ENCODE measurements at regions not wholly inside any gene's neighbourhood (a gene's known extent, or its start where the extent isn't known, plus 50 kb on each side); places are given as distances from the start of the nearest gene placed in this dataset.
"Not testable (repeated sequence)": the region's sequence is repeated elsewhere in the genome, so short reads cannot be mapped to it uniquely, and the experiment has no call there.

DNA sequence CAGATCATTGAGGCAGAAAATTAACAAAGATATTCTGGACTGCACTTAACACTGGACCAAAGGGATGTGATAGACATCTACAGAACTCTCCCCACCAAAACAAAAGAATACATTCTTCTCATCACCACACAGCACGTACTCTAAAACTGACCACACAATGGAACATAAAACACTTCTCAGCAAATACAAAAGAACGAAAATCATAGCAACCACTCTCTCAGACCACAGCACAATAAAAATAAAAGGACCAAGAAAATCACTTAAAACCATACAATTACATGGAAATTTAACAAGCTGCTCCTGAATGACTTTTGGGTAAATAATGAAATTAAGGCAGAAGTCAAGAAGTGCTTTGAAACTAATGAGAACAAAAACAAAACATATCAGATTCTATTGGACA, 254.0 kb upstream of the STXBP6 start:
- H3K4me1 Mint-ChIP-seq, result no peaks in the 10 kb centered on the region
- no peak overlapping the region for H3K4me3 Mint-ChIP-seq
- DNase-seq (ENCODE audit: low read depth, low spot score), result no peak
- H3K27me3 Mint-ChIP-seq (ENCODE audit: low read depth), result no peaks in the 10 kb centered on the region
- H3K9me3 Mint-ChIP-seq, result peaks cover 15% of the 10 kb centered on the region
- no peak overlapping the region for H3K27ac Mint-ChIP-seq (ENCODE audit: unreplicated experiment)
- TF ChIP-seq, protein P1, sequence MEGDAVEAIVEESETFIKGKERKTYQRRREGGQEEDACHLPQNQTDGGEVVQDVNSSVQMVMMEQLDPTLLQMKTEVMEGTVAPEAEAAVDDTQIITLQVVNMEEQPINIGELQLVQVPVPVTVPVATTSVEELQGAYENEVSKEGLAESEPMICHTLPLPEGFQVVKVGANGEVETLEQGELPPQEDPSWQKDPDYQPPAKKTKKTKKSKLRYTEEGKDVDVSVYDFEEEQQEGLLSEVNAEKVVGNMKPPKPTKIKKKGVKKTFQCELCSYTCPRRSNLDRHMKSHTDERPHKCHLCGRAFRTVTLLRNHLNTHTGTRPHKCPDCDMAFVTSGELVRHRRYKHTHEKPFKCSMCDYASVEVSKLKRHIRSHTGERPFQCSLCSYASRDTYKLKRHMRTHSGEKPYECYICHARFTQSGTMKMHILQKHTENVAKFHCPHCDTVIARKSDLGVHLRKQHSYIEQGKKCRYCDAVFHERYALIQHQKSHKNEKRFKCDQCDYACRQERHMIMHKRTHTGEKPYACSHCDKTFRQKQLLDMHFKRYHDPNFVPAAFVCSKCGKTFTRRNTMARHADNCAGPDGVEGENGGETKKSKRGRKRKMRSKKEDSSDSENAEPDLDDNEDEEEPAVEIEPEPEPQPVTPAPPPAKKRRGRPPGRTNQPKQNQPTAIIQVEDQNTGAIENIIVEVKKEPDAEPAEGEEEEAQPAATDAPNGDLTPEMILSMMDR (conservative IDR thresholded peaks at IDR 0.05), result no peak
- H3K36me3 Mint-ChIP-seq (ENCODE audit: low read depth), result no peaks in the 10 kb centered on the region

DNA sequence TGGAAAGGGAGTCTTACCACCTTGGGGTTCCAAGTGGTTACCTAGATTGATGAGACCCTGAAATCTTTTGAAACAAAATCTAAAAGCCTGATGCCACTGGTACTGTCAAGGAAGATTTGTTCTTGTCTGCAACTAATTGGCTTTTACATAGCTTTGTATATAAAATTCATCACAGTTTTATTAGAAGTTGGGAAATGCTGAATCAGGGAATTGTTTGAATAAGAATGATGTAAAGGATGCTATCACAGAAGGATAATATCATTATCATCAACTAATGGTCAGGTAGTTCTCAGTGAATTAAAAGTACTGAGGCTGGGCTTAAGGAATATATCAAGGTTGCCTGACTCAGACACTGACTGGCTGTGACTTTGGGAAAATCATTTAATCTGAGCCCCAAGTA, 248.3 kb upstream of the STXBP6 start:
- no peak overlapping the region for H3K4me3 Mint-ChIP-seq
- TF ChIP-seq, protein P1 (conservative IDR thresholded peaks at IDR 0.05), result no peak
- H3K36me3 Mint-ChIP-seq (ENCODE audit: low read depth), result no peaks in the 10 kb centered on the region
- no peak overlapping the region for H3K27ac Mint-ChIP-seq (ENCODE audit: unreplicated experiment)
- H3K9me3 Mint-ChIP-seq, result peaks cover 3% of the 10 kb centered on the region
- no peak for DNase-seq (ENCODE audit: low read depth, low spot score)
- no peaks in the 10 kb centered on the region for H3K27me3 Mint-ChIP-seq (ENCODE audit: low read depth)
- no peaks in the 10 kb centered on the region for H3K4me1 Mint-ChIP-seq

DNA sequence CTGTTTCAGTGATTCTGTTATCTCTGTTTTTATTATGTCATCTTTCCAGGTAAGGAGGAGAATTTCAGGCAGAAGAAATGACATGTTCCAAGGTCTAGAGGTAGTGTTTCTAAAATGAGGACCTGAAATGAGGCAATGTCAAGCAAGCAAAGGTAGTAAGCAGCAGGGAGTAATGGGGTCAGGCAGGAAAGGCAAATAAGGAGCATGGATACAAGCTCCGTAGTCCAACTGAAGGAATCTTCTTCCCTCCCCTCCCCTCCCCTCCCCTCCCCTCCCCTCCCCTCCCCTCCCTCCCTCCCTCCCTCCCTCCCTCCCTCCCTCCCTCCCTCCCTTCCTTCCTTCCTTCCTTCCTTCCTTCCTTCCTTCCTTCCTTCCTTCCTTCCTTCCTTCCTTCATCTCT, 240.2 kb upstream of the STXBP6 start:
- not testable (repeated sequence) for H3K4me3 Mint-ChIP-seq; H3K27me3 Mint-ChIP-seq (ENCODE audit: low read depth); DNase-seq (ENCODE audit: low read depth, low spot score); H3K36me3 Mint-ChIP-seq (ENCODE audit: low read depth); H3K4me1 Mint-ChIP-seq; H3K27ac Mint-ChIP-seq (ENCODE audit: unreplicated experiment)
- H3K9me3 Mint-ChIP-seq, result peaks cover 10% of the 10 kb centered on the region

DNA sequence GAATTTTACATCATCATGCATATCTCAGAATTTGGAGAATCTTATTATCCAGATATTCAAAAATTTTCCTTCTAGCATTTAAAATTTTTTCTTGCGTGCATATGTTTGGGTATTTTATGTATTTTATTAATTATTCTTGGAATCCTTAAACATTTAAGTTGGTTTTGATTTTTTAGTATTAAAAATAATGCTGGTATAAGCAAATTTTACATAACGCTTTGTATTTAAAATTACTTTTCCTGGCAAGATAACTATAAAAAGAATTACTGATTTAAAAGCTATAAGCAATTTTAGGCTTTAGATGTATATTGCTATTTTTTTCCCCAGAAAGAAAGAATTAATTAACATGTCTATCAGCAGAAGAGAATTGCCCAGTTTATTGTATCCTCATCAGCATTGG, 224.6 kb upstream of the STXBP6 start:
- Mint-ChIP-seq H3K36me3 (ENCODE audit: low read depth) (no peaks in the 10 kb centered on the region), H3K27me3 (ENCODE audit: low read depth) (peaks cover 10% of the 10 kb centered on the region), H3K4me3 (no peak overlapping the region), H3K27ac (ENCODE audit: unreplicated experiment) (no peak overlapping the region), H3K9me3 (peaks cover 11% of the 10 kb centered on the region), H3K4me1 (no peaks in the 10 kb centered on the region)
- no peak for DNase-seq (ENCODE audit: low read depth, low spot score)
- TF ChIP-seq, protein P1 (conservative IDR thresholded peaks at IDR 0.05), result no peak

DNA sequence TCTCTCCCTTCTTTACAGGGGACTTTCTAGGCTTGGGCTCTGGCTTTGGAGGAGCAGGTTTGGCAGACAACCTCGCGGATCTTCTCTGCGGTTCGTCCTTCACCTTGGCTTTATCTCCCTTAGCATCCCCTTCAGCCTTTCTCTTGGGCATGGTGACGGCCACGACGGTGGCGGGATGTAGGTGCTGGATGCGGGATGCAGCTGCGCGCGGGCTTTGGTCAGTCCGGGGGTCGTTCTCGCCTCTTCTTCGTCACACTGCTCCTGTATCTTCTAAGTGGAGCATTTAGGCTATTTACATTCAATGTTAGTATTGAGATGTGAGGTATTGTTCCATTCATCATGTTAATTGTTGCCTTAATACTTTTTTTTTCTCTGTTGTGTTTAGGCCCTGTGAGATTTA, 217.2 kb upstream of the STXBP6 start:
- TF ChIP-seq, protein P1 (conservative IDR thresholded peaks at IDR 0.05), result no peak
- peaks cover 3% of the 10 kb centered on the region for H3K9me3 Mint-ChIP-seq
- DNase-seq (ENCODE audit: low read depth, low spot score), result no peak
- H3K27me3 Mint-ChIP-seq (ENCODE audit: low read depth), result peaks cover 3% of the 10 kb centered on the region
- H3K36me3 Mint-ChIP-seq (ENCODE audit: low read depth), result no peaks in the 10 kb centered on the region
- no peaks in the 10 kb centered on the region for H3K4me1 Mint-ChIP-seq
- no peak overlapping the region for H3K27ac Mint-ChIP-seq (ENCODE audit: unreplicated experiment)
- no peak overlapping the region for H3K4me3 Mint-ChIP-seq

DNA sequence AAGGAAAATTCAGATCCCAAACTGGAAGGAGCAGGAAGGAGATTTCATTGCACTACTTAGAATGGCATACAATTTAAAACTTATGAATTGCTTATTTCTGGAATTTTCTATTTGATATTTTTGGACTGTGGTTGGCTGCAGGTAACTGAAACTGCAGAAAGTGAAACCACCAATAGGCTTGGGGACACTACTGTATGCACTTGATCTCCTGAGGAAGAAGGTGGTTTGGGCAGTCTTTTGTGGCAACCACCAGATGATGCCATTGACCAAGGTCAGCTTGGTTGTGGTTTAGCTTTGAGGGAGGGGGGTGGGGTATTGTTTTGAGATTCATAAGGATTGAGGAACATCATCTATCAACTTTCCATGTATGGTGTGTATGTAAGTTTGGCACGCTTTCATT, 209.5 kb upstream of the STXBP6 start:
- TF ChIP-seq, protein P1 (conservative IDR thresholded peaks at IDR 0.05), result no peak
- DNase-seq (ENCODE audit: low read depth, low spot score), result no peak
- H3K4me1 Mint-ChIP-seq, result no peaks in the 10 kb centered on the region
- no peaks in the 10 kb centered on the region for H3K27me3 Mint-ChIP-seq (ENCODE audit: low read depth)
- H3K9me3 Mint-ChIP-seq, result peaks cover 3% of the 10 kb centered on the region
- H3K36me3 Mint-ChIP-seq (ENCODE audit: low read depth), result no peaks in the 10 kb centered on the region
- H3K27ac Mint-ChIP-seq (ENCODE audit: unreplicated experiment), result no peak overlapping the region
- H3K4me3 Mint-ChIP-seq, result no peak overlapping the region

All from neural crest cell (in vitro differentiated cells).